ENCODE measurements at regions not wholly inside any gene's neighbourhood (a gene's known extent, or its start where the extent isn't known, plus 50 kb on each side); places are given as distances from the start of the nearest gene placed in this dataset.

DNA sequence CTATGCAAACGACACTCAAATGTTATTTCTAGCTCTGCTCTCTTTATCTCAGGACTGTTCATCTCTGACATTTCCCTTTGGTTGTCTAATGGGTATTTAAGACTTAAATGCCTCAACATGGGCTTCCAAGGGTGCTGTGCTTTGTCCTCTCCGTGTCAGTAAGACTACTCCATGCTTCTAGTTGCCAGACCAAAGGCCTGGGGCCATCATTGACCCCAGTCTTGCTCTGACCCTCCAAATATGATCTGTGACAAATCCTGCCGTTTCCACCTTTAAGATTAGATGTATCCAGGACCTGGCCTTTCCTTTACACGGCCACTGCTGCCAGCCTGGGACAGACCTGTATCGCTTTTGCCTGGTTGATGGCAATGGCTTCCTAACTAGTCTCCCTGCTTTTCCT, 126.3 kb upstream of the DYRK2 start:
- TF ChIP-seq, protein P1, sequence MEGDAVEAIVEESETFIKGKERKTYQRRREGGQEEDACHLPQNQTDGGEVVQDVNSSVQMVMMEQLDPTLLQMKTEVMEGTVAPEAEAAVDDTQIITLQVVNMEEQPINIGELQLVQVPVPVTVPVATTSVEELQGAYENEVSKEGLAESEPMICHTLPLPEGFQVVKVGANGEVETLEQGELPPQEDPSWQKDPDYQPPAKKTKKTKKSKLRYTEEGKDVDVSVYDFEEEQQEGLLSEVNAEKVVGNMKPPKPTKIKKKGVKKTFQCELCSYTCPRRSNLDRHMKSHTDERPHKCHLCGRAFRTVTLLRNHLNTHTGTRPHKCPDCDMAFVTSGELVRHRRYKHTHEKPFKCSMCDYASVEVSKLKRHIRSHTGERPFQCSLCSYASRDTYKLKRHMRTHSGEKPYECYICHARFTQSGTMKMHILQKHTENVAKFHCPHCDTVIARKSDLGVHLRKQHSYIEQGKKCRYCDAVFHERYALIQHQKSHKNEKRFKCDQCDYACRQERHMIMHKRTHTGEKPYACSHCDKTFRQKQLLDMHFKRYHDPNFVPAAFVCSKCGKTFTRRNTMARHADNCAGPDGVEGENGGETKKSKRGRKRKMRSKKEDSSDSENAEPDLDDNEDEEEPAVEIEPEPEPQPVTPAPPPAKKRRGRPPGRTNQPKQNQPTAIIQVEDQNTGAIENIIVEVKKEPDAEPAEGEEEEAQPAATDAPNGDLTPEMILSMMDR (IDR thresholded peaks at IDR 0.05 in 8 of 11, conservative IDR thresholded peaks at IDR 0.05 in 3 of 11) = no peak
- TF ChIP-seq POLR2AphosphoS5 (IDR thresholded peaks at IDR 0.05) (no peak), POLR2A (IDR thresholded peaks at IDR 0.05) (no peak)

All from spleen (tissue), 7 donors.